WERI-Rb-1 (cell line): ENCODE measurements at regions not wholly inside any gene's neighbourhood (a gene's known extent, or its start where the extent isn't known, plus 50 kb on each side); places are given as distances from the start of the nearest gene placed in this dataset.

Experiments
- DNase-seq: peaks from one replicate; pipeline ENCODE4 v3.0.0-alpha.2; 2020
- H3K27ac ChIP-seq: fragments of 250-450 bp; sonication (Bioruptor Pico); 2 replicates; pipeline ENCODE4 v1.5.1; 2020; ENCODE audit warnings: mild to moderate bottlenecking, moderate library complexity
- H3K27me3 ChIP-seq: fragments of 250-450 bp; sonication (Bioruptor Pico); 2 replicates; pipeline ENCODE4 v1.5.1; 2021; ENCODE audit warnings: mild to moderate bottlenecking, low read depth, moderate library complexity; ENCODE audit not compliant: insufficient read depth, severe bottlenecking
- H3K36me3 ChIP-seq: fragments of 250-450 bp; sonication (Bioruptor Pico); 2 replicates; pipeline ENCODE4 v1.5.1; 2020; ENCODE audit warnings: mild to moderate bottlenecking, moderate library complexity
- H3K4me3 ChIP-seq: 2 replicates; pipeline ENCODE4 v1.5.1; 2011; ENCODE audit warnings: low read depth, mild to moderate bottlenecking, control low read depth, low read length
- H3K9me3 ChIP-seq: fragments of 250-450 bp; sonication (Bioruptor Pico); 2 replicates; pipeline ENCODE4 v1.5.1; 2021; ENCODE audit warnings: mild to moderate bottlenecking, moderate library complexity; ENCODE audit not compliant: severe bottlenecking
- TF ChIP-seq, protein P1 (sequence below): IDR thresholded peaks from 2 replicates; pipeline ENCODE4 v1.5.1; 2011; ENCODE audit warnings: low read depth, mild to moderate bottlenecking, control low read depth, inconsistent platforms, low read length

GRCh38 chr2:82075875-82076274, 1771.3 kb upstream of the LRRTM1 start:
- Histone ChIP-seq H3K36me3 (no peaks in the 10 kb centered on the region), H3K27ac (no peak overlapping the region), H3K27me3 (no peaks in the 10 kb centered on the region), H3K4me3 (no peak overlapping the region), H3K9me3 (no peaks in the 10 kb centered on the region)
- TF ChIP-seq, protein P1, sequence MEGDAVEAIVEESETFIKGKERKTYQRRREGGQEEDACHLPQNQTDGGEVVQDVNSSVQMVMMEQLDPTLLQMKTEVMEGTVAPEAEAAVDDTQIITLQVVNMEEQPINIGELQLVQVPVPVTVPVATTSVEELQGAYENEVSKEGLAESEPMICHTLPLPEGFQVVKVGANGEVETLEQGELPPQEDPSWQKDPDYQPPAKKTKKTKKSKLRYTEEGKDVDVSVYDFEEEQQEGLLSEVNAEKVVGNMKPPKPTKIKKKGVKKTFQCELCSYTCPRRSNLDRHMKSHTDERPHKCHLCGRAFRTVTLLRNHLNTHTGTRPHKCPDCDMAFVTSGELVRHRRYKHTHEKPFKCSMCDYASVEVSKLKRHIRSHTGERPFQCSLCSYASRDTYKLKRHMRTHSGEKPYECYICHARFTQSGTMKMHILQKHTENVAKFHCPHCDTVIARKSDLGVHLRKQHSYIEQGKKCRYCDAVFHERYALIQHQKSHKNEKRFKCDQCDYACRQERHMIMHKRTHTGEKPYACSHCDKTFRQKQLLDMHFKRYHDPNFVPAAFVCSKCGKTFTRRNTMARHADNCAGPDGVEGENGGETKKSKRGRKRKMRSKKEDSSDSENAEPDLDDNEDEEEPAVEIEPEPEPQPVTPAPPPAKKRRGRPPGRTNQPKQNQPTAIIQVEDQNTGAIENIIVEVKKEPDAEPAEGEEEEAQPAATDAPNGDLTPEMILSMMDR: no peak
- no peak for DNase-seq

DNA sequence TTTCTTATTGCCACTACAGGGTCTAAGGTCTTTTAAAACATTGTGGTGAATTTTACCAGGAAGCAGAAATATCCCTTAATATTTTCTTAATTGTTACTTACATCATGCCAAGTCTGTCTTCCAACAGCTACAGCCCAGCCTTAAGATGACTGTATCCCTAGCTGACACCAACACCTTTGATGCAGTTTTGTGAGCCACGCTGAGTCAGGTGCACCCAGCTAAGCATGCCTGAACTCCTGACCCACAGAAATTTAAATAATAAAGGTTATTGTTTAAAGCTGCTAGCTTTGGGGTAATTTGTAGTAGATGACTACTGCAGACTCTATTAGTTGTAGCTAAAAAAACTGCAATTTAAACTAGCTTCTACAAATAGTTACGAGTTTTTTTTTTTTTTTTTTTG, 1757.9 kb upstream of the LRRTM1 start:
- no peak overlapping the region for H3K4me3 ChIP-seq
- H3K27ac ChIP-seq: no peak overlapping the region
- H3K36me3 ChIP-seq: no peaks in the 10 kb centered on the region
- TF ChIP-seq, protein P1: no peak
- H3K27me3 ChIP-seq: no peaks in the 10 kb centered on the region
- no peak for DNase-seq
- H3K9me3 ChIP-seq: no peaks in the 10 kb centered on the region

DNA sequence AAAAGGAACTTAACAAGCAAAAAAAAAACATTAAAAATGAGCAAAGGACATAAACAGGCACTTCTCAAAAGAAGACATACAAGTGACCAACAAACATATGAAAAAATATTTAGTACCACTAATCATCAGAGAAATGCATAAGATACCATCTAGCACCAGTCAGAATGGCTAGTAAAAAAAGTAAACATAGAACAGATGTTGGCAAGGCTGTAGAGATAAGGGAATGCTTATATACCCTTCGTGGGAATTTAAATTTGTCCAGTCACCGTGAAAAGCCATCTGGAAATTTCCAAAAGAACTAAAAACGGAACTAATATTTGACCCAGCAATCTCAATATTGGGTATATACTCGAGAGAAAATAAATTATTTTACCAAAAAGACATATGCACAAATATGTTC, 1751.3 kb upstream of the LRRTM1 start:
- Histone ChIP-seq H3K9me3 (no peaks in the 10 kb centered on the region), H3K36me3 (no peaks in the 10 kb centered on the region), H3K27me3 (no peaks in the 10 kb centered on the region), H3K4me3 (no peak overlapping the region), H3K27ac (no peak overlapping the region)
- DNase-seq: no peak
- TF ChIP-seq, protein P1: no peak

DNA sequence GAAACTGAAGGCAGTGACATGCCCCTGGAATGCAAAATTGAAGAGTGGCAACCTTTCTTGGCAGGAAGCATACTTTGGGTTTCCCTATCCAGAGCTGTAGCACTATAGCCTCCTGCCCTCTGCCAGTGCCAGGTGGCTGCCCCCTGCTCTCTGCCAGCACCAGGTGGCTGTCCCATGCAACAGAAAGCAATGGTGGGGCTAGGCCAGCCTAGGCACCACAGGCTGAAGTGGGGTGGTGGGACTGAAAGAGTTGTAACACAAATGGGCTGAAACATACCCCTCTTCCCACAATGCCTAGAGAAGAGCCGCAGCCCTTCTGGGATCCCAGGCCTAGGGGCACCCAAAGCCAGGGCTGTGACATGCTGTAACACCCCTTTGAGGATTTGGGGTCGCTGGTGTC, 1739.3 kb upstream of the LRRTM1 start:
- TF ChIP-seq, protein P1: no peak
- DNase-seq: no peak
- Histone ChIP-seq H3K36me3 (no peaks in the 10 kb centered on the region), H3K27me3 (no peaks in the 10 kb centered on the region), H3K9me3 (no peaks in the 10 kb centered on the region), H3K4me3 (no peak overlapping the region), H3K27ac (no peak overlapping the region)

- Histone ChIP-seq H3K4me3 (no peak overlapping the region), H3K9me3 (no peaks in the 10 kb centered on the region), H3K27me3 (no peaks in the 10 kb centered on the region), H3K27ac (no peak overlapping the region), H3K36me3 (no peaks in the 10 kb centered on the region)
- no peak for DNase-seq
- TF ChIP-seq, protein P1: no peak
These were observed 1723.5 kb upstream of the LRRTM1 start for GRCh38 chr2:82027921-82028615.

GRCh38 chr2:82023710-82024109, 1719.2 kb upstream of the LRRTM1 start:
- Histone ChIP-seq H3K4me3 (no peak overlapping the region), H3K27ac (no peak overlapping the region), H3K36me3 (no peaks in the 10 kb centered on the region), H3K27me3 (no peaks in the 10 kb centered on the region), H3K9me3 (no peaks in the 10 kb centered on the region)
- TF ChIP-seq, protein P1: no peak; the same call in 1 of the 2 replicates
- DNase-seq: no peak
